Cardiac muscle cell (in vitro differentiated cells and primary cell): ENCODE measurements at regions not wholly inside any gene's neighbourhood (a gene's known extent, or its start where the extent isn't known, plus 50 kb on each side); places are given as distances from the start of the nearest gene placed in this dataset.
"Not testable (repeated sequence)": the region's sequence is repeated elsewhere in the genome, so short reads cannot be mapped to it uniquely, and the experiment has no call there.

Source experiments
- DNase-seq, 2 donors: peaks; one replicate each; pipeline versions ENCODE4 v3.0.0 to v3.0.0-alpha.2; 2010 to 2017; ENCODE audit warnings: low read depth in 1 of 2, low spot score in 1 of 2
- H3K27ac ChIP-seq: fragments of 200-600 bp; sonication (generic); 2 replicates; pipeline ENCODE4 v1.5.1; 2016
- H3K27me3 ChIP-seq: fragments of 200-600 bp; sonication (generic); 2 replicates; pipeline ENCODE4 v1.6.0; 2016; ENCODE audit warnings: control low read depth
- H3K36me3 ChIP-seq: fragments of 200-600 bp; sonication (generic); 2 replicates; pipeline ENCODE4 v1.5.1; 2016; ENCODE audit warnings: control low read depth
- H3K4me1 ChIP-seq: fragments of 200-600 bp; sonication (generic); 2 replicates; pipeline ENCODE4 v1.8.1; 2017; ENCODE audit warnings: low read depth, mild to moderate bottlenecking, mixed run types
- H3K4me3 ChIP-seq: fragments of 200-600 bp; sonication (generic); 2 replicates; pipeline ENCODE4 v1.5.1; 2016; ENCODE audit warnings: mild to moderate bottlenecking
- H3K9me3 ChIP-seq: fragments of 200-600 bp; sonication (generic); 2 replicates; pipeline ENCODE4 v1.5.1; 2017; ENCODE audit warnings: low read depth, mild to moderate bottlenecking, control low read depth
- TF ChIP-seq, protein P1 (sequence below): IDR thresholded peaks from 2 replicates; pipeline ENCODE4 v1.5.1; 2012; ENCODE audit warnings: low read depth, mild to moderate bottlenecking, low read length

GRCh38 chr15:56794553-56795329 is 61.4 kb upstream of the ZNF280D start:
- Histone ChIP-seq H3K36me3 (no peaks in the 10 kb centered on the region), H3K4me1 (no peaks in the 10 kb centered on the region), H3K27ac (no peak overlapping the region), H3K9me3 (no peaks in the 10 kb centered on the region), H3K27me3 (no peaks in the 10 kb centered on the region), H3K4me3 (no peak overlapping the region)
- TF ChIP-seq, protein P1, sequence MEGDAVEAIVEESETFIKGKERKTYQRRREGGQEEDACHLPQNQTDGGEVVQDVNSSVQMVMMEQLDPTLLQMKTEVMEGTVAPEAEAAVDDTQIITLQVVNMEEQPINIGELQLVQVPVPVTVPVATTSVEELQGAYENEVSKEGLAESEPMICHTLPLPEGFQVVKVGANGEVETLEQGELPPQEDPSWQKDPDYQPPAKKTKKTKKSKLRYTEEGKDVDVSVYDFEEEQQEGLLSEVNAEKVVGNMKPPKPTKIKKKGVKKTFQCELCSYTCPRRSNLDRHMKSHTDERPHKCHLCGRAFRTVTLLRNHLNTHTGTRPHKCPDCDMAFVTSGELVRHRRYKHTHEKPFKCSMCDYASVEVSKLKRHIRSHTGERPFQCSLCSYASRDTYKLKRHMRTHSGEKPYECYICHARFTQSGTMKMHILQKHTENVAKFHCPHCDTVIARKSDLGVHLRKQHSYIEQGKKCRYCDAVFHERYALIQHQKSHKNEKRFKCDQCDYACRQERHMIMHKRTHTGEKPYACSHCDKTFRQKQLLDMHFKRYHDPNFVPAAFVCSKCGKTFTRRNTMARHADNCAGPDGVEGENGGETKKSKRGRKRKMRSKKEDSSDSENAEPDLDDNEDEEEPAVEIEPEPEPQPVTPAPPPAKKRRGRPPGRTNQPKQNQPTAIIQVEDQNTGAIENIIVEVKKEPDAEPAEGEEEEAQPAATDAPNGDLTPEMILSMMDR = no peak
- DNase-seq = peak in 1 of 2 donors; percentile 35

GRCh38 chr15:56794165-56794552 is 60.9 kb upstream of the ZNF280D start:
- H3K9me3 ChIP-seq = no peaks in the 10 kb centered on the region
- no peaks in the 10 kb centered on the region for H3K36me3 ChIP-seq
- no peak overlapping the region for H3K4me3 ChIP-seq
- H3K27me3 ChIP-seq = no peaks in the 10 kb centered on the region
- TF ChIP-seq, protein P1 = no peak
- peak in 1 of 2 donors; percentile 65 for DNase-seq
- H3K4me1 ChIP-seq = no peaks in the 10 kb centered on the region
- H3K27ac ChIP-seq = no peak overlapping the region

- H3K4me1 ChIP-seq = no peaks in the 10 kb centered on the region
- H3K4me3 ChIP-seq = no peak overlapping the region
- no peaks in the 10 kb centered on the region for H3K9me3 ChIP-seq
- no peaks in the 10 kb centered on the region for H3K36me3 ChIP-seq
- no peaks in the 10 kb centered on the region for H3K27me3 ChIP-seq
- TF ChIP-seq, protein P1 = no peak
- no peak for DNase-seq
- H3K27ac ChIP-seq = no peak overlapping the region
Observed at GRCh38 chr15:56792211-56792610, 58.9 kb upstream of the ZNF280D start.

DNA sequence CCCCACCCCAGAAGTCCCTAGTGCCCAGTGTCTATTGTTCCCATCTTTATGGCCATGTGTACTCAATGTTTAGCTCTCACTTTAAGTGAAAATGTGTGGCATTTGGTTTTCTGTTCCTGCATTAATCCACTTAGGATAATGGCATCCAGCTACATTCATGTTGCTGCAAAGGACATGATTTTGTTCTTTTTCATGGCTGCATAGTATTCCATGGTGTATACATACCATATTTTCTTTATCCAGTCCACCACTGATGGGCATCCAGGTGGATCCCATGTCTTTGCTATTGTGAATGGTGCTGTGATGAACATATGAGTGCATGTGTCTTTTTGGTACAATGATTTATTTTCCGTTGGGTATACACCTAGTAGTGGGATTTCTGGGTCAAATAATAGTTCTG is 58.2 kb upstream of the ZNF280D start:
- not testable (repeated sequence) for H3K36me3 ChIP-seq, DNase-seq, H3K4me1 ChIP-seq, H3K27ac ChIP-seq, H3K9me3 ChIP-seq, H3K4me3 ChIP-seq, H3K27me3 ChIP-seq

GRCh38 chr15:56788359-56788758 is 55.0 kb upstream of the ZNF280D start:
- H3K36me3 ChIP-seq = no peaks in the 10 kb centered on the region
- H3K27me3 ChIP-seq = no peaks in the 10 kb centered on the region
- no peak for DNase-seq
- H3K27ac ChIP-seq = no peak overlapping the region
- H3K4me3 ChIP-seq = no peak overlapping the region
- H3K4me1 ChIP-seq = no peaks in the 10 kb centered on the region
- TF ChIP-seq, protein P1 = no peak
- H3K9me3 ChIP-seq = no peaks in the 10 kb centered on the region

DNA sequence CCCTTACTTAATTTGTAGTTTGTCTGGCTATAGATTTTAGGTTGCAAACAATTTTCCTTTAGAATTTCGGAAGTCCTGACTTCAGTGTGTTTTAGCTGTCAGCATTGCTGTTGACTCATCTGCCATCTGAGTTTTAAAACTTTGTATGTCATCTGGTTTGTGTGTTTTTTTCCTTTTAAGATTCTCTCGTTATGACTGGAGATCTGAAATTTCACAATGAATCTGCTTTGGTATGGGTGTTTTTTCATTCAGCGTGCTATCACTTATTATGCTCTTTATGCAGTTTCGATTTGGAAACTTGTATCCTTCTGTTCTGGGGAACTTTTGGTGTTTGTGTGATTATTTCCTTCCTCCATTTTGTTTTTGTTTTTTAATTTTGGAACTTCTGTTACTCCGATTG is 53.7 kb upstream of the ZNF280D start:
- no peak overlapping the region for H3K4me3 ChIP-seq
- no peaks in the 10 kb centered on the region for H3K4me1 ChIP-seq
- no peaks in the 10 kb centered on the region for H3K9me3 ChIP-seq
- TF ChIP-seq, protein P1 = no peak
- no peak for DNase-seq
- H3K36me3 ChIP-seq = no peaks in the 10 kb centered on the region
- H3K27me3 ChIP-seq = no peaks in the 10 kb centered on the region
- H3K27ac ChIP-seq = no peak overlapping the region
